ENCODE measurements at regions not wholly inside any gene's neighbourhood (a gene's known extent, or its start where the extent isn't known, plus 50 kb on each side); places are given as distances from the start of the nearest gene placed in this dataset.

DNA sequence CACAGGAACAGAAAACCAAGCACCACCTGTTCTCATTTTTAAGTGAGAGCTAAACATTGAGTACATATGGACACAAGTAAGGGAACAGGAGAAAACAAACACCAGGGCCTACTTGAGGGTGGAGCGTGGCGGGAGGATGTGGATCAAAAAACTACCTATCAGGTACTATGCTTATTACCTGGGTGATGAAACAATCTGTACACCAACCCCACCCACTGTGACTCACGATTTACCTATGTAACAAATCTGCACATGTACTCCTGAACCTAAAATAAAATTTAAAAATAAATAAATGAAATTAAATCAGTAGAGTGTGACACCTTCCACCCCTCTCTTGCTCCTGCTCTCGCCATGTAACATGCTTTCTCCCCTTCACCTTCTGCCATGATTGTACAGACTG lies 615.5 kb downstream of the RPL10L start (continued):
- TF ChIP-seq, protein P1, sequence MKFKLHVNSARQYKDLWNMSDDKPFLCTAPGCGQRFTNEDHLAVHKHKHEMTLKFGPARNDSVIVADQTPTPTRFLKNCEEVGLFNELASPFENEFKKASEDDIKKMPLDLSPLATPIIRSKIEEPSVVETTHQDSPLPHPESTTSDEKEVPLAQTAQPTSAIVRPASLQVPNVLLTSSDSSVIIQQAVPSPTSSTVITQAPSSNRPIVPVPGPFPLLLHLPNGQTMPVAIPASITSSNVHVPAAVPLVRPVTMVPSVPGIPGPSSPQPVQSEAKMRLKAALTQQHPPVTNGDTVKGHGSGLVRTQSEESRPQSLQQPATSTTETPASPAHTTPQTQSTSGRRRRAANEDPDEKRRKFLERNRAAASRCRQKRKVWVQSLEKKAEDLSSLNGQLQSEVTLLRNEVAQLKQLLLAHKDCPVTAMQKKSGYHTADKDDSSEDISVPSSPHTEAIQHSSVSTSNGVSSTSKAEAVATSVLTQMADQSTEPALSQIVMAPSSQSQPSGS (IDR thresholded peaks at IDR 0.05; ENCODE audit: low read length), result no peak
- no peak for TF ChIP-seq SP2 (IDR thresholded peaks at IDR 0.05; ENCODE audit: low read length)
- no peak for TF ChIP-seq RFX5 (IDR thresholded peaks at IDR 0.05; ENCODE audit: borderline replicate concordance, low read depth, low read length)
- TF ChIP-seq EGR1 (IDR thresholded peaks at IDR 0.05; ENCODE audit: borderline replicate concordance, low read depth, low read length), result no peak
- no peak for TF ChIP-seq POLR2A (IDR thresholded peaks at IDR 0.05; ENCODE audit: control extremely low read depth in 1 of 2, low read depth in 2 of 2, low read length in 2 of 2)
- TF ChIP-seq BACH1 (IDR thresholded peaks at IDR 0.05; ENCODE audit: low read length), result no peak

Measured in H1 (cell line).